ENCODE measurements at regions not wholly inside any gene's neighbourhood (a gene's known extent, or its start where the extent isn't known, plus 50 kb on each side); places are given as distances from the start of the nearest gene placed in this dataset.

- TF ChIP-seq CTCF (IDR thresholded peaks at IDR 0.05): no peak
- no peak for TF ChIP-seq POLR2A (IDR thresholded peaks at IDR 0.05)
Measured at GRCh38 chr10:112880633-112881530, 69.2 kb upstream of the TCF7L2 start.

Data from body of pancreas (tissue), 4 donors.